OCI-LY3 (cell line): ENCODE measurements at regions not wholly inside any gene's neighbourhood (a gene's known extent, or its start where the extent isn't known, plus 50 kb on each side); places are given as distances from the start of the nearest gene placed in this dataset.

Source experiments
- EZH2phosphoT487 ChIP-seq: fragments of 200-600 bp; shearing (Covaris generic); IDR thresholded peaks from 2 replicates; pipeline ENCODE4 v1.6.1; 2018; ENCODE audit warnings: antibody characterized with exemption, mixed run types, low read depth
- TF ChIP-seq, protein P1 (sequence below): fragments of 200-600, 300-600 bp; sonication (generic); IDR thresholded peaks from 2 replicates; pipeline ENCODE4 v1.5.1; 2014; ENCODE audit warnings: antibody characterized with exemption, low read length, low read depth

- TF ChIP-seq, protein P1, sequence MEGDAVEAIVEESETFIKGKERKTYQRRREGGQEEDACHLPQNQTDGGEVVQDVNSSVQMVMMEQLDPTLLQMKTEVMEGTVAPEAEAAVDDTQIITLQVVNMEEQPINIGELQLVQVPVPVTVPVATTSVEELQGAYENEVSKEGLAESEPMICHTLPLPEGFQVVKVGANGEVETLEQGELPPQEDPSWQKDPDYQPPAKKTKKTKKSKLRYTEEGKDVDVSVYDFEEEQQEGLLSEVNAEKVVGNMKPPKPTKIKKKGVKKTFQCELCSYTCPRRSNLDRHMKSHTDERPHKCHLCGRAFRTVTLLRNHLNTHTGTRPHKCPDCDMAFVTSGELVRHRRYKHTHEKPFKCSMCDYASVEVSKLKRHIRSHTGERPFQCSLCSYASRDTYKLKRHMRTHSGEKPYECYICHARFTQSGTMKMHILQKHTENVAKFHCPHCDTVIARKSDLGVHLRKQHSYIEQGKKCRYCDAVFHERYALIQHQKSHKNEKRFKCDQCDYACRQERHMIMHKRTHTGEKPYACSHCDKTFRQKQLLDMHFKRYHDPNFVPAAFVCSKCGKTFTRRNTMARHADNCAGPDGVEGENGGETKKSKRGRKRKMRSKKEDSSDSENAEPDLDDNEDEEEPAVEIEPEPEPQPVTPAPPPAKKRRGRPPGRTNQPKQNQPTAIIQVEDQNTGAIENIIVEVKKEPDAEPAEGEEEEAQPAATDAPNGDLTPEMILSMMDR: no peak
- TF ChIP-seq EZH2phosphoT487: no peak
Observed at GRCh38 chr3:124063197-124063909, 71.4 kb upstream of the ROPN1 start.
